Activated T-cell treated with anti-CD3 and anti-CD28 coated beads, Interleukin-2, amount 50 U/mL, for 72 hours (primary cell): ENCODE measurements at regions not wholly inside any gene's neighbourhood (a gene's known extent, or its start where the extent isn't known, plus 50 kb on each side); places are given as distances from the start of the nearest gene placed in this dataset.
"Not testable (repeated sequence)": the region's sequence is repeated elsewhere in the genome, so short reads cannot be mapped to it uniquely, and the experiment has no call there.

Experiments used
- ATAC-seq, 2 donors: fragments of 150-1000 bp; cut with Tn5 transposase; replicated peaks in 1 of 2; 2 replicates each; pipeline ENCODE4 v1.10.0; 2021; ENCODE audit warnings: moderate library complexity in 2 of 2, mild to moderate bottlenecking in 1 of 2
- DNase-seq, 2 donors: peaks; one replicate each; pipeline ENCODE4 v3.0.0; 2021 to 2022; ENCODE audit warnings: mixed read lengths in 1 of 2
- H3K27ac Mint-ChIP-seq: one replicate; pipeline ENCODE4 v1.8.0; 2022; ENCODE audit warnings: mild to moderate bottlenecking, moderate library complexity, mixed read lengths
- H3K27me3 Mint-ChIP-seq: one replicate; pipeline ENCODE4 v1.8.0; 2022; ENCODE audit warnings: low read depth, mixed read lengths
- H3K36me3 Mint-ChIP-seq, 2 donors: one replicate each; pipeline ENCODE4 v1.8.0; 2022; ENCODE audit warnings: mixed read lengths in 2 of 2, mild to moderate bottlenecking in 1 of 2; ENCODE audit not compliant: insufficient read depth in 2 of 2
- H3K4me1 Mint-ChIP-seq: one replicate; pipeline ENCODE4 v1.8.0; 2022; ENCODE audit warnings: low read depth, mixed read lengths
- H3K4me3 Mint-ChIP-seq, 2 donors: one replicate each; pipeline ENCODE4 v1.8.0; 2022; ENCODE audit warnings: mild to moderate bottlenecking in 2 of 2, mixed read lengths in 2 of 2, moderate library complexity in 2 of 2
- H3K9me3 Mint-ChIP-seq, 2 donors: one replicate each; pipeline ENCODE4 v1.8.0; 2022; ENCODE audit warnings: mixed read lengths in 2 of 2

- H3K36me3 Mint-ChIP-seq, ATAC-seq, H3K27me3 Mint-ChIP-seq, H3K4me1 Mint-ChIP-seq, H3K27ac Mint-ChIP-seq, DNase-seq, H3K4me3 Mint-ChIP-seq, H3K9me3 Mint-ChIP-seq: not testable (repeated sequence)
Observed at GRCh38 chr2:192542148-192543066, 347.7 kb upstream of the TMEFF2 start.

GRCh38 chr2:192539306-192539705 lies 344.6 kb upstream of the TMEFF2 start:
- Mint-ChIP-seq H3K4me1 (no peaks in the 10 kb centered on the region), H3K27me3 (no peaks in the 10 kb centered on the region), H3K27ac (no peak overlapping the region), H3K4me3 (no peak overlapping the region), H3K9me3 (no peaks in the 10 kb centered on the region), H3K36me3 (no peaks in the 10 kb centered on the region)
- DNase-seq, result no peak
- no peak for ATAC-seq

GRCh38 chr2:192536922-192537624 lies 342.3 kb upstream of the TMEFF2 start:
- Mint-ChIP-seq H3K4me3 (no peak overlapping the region), H3K36me3 (no peaks in the 10 kb centered on the region), H3K27ac (no peak overlapping the region), H3K4me1 (no peaks in the 10 kb centered on the region), H3K9me3 (no peaks in the 10 kb centered on the region), H3K27me3 (no peaks in the 10 kb centered on the region)
- ATAC-seq, result no peak
- no peak for DNase-seq

- Mint-ChIP-seq H3K9me3 (no peaks in the 10 kb centered on the region), H3K4me1 (no peaks in the 10 kb centered on the region), H3K27me3 (no peaks in the 10 kb centered on the region), H3K27ac (no peak overlapping the region), H3K36me3 (no peaks in the 10 kb centered on the region), H3K4me3 (no peak overlapping the region)
- ATAC-seq, result no peak
- no peak for DNase-seq
Observed at GRCh38 chr2:192535956-192536921, 341.5 kb upstream of the TMEFF2 start.

- ATAC-seq (no peak), DNase-seq (no peak)
- no peak overlapping the region for H3K4me3 Mint-ChIP-seq
- H3K36me3 Mint-ChIP-seq, result no peaks in the 10 kb centered on the region
- no peaks in the 10 kb centered on the region for H3K27me3 Mint-ChIP-seq
- H3K4me1 Mint-ChIP-seq, result no peaks in the 10 kb centered on the region
- H3K27ac Mint-ChIP-seq, result no peak overlapping the region
- peaks cover 2 to 4% of the 10 kb centered on the region in 2 donors for H3K9me3 Mint-ChIP-seq
Observed at GRCh38 chr2:192534072-192534471, 339.3 kb upstream of the TMEFF2 start.

GRCh38 chr2:192524642-192525251 lies 330.0 kb upstream of the TMEFF2 start:
- not testable (repeated sequence) for H3K4me1 Mint-ChIP-seq, H3K36me3 Mint-ChIP-seq, H3K27me3 Mint-ChIP-seq, H3K27ac Mint-ChIP-seq, H3K4me3 Mint-ChIP-seq, ATAC-seq, H3K9me3 Mint-ChIP-seq, DNase-seq

- H3K4me3 Mint-ChIP-seq, H3K36me3 Mint-ChIP-seq, H3K9me3 Mint-ChIP-seq, H3K27ac Mint-ChIP-seq, H3K27me3 Mint-ChIP-seq, ATAC-seq, DNase-seq, H3K4me1 Mint-ChIP-seq: not testable (repeated sequence)
Observed at GRCh38 chr2:192524214-192524613, 329.5 kb upstream of the TMEFF2 start.

GRCh38 chr2:192515937-192516336 lies 321.2 kb upstream of the TMEFF2 start:
- Mint-ChIP-seq H3K36me3 (no peaks in the 10 kb centered on the region), H3K27ac (no peak overlapping the region), H3K9me3 (peaks cover 0 to 2% of the 10 kb centered on the region in 2 donors), H3K4me1 (no peaks in the 10 kb centered on the region), H3K4me3 (no peak overlapping the region), H3K27me3 (no peaks in the 10 kb centered on the region)
- ATAC-seq (no peak), DNase-seq (no peak)

- H3K4me1 Mint-ChIP-seq, result no peaks in the 10 kb centered on the region
- no peaks in the 10 kb centered on the region for H3K27me3 Mint-ChIP-seq
- no peak for DNase-seq
- peaks cover 0 to 2% of the 10 kb centered on the region in 2 donors for H3K9me3 Mint-ChIP-seq
- no peak for ATAC-seq
- no peaks in the 10 kb centered on the region for H3K36me3 Mint-ChIP-seq
- no peak overlapping the region for H3K27ac Mint-ChIP-seq
- no peak overlapping the region for H3K4me3 Mint-ChIP-seq
Observed at GRCh38 chr2:192513575-192513974, 318.8 kb upstream of the TMEFF2 start.

- DNase-seq, H3K27me3 Mint-ChIP-seq: not testable (repeated sequence)
Observed at GRCh38 chr2:192507836-192508450, 313.2 kb upstream of the TMEFF2 start.

GRCh38 chr2:192500550-192501200 lies 305.9 kb upstream of the TMEFF2 start:
- ATAC-seq, result peak; percentile 96 to 98
- H3K27me3 Mint-ChIP-seq, result no peaks in the 10 kb centered on the region

More at GRCh38 chr2:192507836-192508450, 313.2 kb upstream of the TMEFF2 start:
- not testable (repeated sequence) for H3K4me1 Mint-ChIP-seq, H3K9me3 Mint-ChIP-seq, H3K27ac Mint-ChIP-seq, H3K4me3 Mint-ChIP-seq, H3K36me3 Mint-ChIP-seq, ATAC-seq

GRCh38 chr2:192499476-192499875 lies 304.7 kb upstream of the TMEFF2 start:
- Mint-ChIP-seq H3K27ac (no peak overlapping the region), H3K4me1 (peaks cover 5% of the 10 kb centered on the region), H3K9me3 (no peaks in the 10 kb centered on the region), H3K4me3 (no peak overlapping the region), H3K27me3 (no peaks in the 10 kb centered on the region), H3K36me3 (no peaks in the 10 kb centered on the region)
- DNase-seq, result no peak
- ATAC-seq, result no peak

More at GRCh38 chr2:192500550-192501200, 305.9 kb upstream of the TMEFF2 start:
- no peaks in the 10 kb centered on the region for H3K36me3 Mint-ChIP-seq
- peaks cover 5% of the 10 kb centered on the region for H3K4me1 Mint-ChIP-seq
- no peaks in the 10 kb centered on the region for H3K9me3 Mint-ChIP-seq
- H3K27ac Mint-ChIP-seq, result no peak overlapping the region
- DNase-seq, result peak; percentile 23 to 46
- no peak overlapping the region for H3K4me3 Mint-ChIP-seq
